ENCODE measurements at regions not wholly inside any gene's neighbourhood (a gene's known extent, or its start where the extent isn't known, plus 50 kb on each side); places are given as distances from the start of the nearest gene placed in this dataset.

DNA sequence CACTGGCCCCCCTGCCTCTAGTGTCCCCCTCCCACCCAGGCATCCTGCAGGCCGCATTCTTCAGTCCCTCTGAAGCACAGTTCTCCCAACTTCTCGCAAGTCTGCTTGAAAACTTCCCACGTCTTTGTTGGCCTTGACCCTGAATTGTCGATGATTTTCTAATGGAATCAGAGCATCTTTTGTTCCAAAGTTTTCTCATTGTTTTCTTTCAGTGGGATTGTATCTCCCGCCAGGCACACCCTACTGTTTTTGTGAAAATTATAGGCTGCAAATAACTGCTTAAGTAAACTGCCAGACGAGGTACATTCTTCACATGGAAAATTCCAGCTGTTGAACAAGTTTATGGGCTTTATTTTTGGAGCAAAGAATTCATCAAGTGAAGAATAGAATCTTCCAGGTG, 122.6 kb upstream of the SLC25A48 start:
- TF ChIP-seq, protein P1, sequence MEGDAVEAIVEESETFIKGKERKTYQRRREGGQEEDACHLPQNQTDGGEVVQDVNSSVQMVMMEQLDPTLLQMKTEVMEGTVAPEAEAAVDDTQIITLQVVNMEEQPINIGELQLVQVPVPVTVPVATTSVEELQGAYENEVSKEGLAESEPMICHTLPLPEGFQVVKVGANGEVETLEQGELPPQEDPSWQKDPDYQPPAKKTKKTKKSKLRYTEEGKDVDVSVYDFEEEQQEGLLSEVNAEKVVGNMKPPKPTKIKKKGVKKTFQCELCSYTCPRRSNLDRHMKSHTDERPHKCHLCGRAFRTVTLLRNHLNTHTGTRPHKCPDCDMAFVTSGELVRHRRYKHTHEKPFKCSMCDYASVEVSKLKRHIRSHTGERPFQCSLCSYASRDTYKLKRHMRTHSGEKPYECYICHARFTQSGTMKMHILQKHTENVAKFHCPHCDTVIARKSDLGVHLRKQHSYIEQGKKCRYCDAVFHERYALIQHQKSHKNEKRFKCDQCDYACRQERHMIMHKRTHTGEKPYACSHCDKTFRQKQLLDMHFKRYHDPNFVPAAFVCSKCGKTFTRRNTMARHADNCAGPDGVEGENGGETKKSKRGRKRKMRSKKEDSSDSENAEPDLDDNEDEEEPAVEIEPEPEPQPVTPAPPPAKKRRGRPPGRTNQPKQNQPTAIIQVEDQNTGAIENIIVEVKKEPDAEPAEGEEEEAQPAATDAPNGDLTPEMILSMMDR (IDR thresholded peaks at IDR 0.05), result no peak
- TF ChIP-seq POLR2AphosphoS5 (IDR thresholded peaks at IDR 0.05) (no peak), POLR2A (IDR thresholded peaks at IDR 0.05; ENCODE audit: low read depth) (no peak), EP300 (IDR thresholded peaks at IDR 0.05) (no peak)
